PC-9 (cell line): ENCODE measurements at regions not wholly inside any gene's neighbourhood (a gene's known extent, or its start where the extent isn't known, plus 50 kb on each side); places are given as distances from the start of the nearest gene placed in this dataset.

Source experiments
- CTCF ChIP-seq: fragments of 200-600 bp; sonication (generic); conservative IDR thresholded peaks from 2 replicates; pipeline ENCODE4 v1.6.1; 2017; ENCODE audit warnings: mixed run types, antibody characterized with exemption, mild to moderate bottlenecking, moderate library complexity
- EZH2 ChIP-seq: fragments of 200-600 bp; sonication (generic); IDR thresholded peaks from 2 replicates; pipeline ENCODE4 v1.8.0; 2017; ENCODE audit warnings: antibody characterized with exemption, low read depth

- TF ChIP-seq CTCF (no peak), EZH2 (no peak)
Observed at GRCh38 chr16:63653044-63653839, 1468.6 kb downstream of the CDH11 start.
